GM23338 (cell line): ENCODE measurements at regions not wholly inside any gene's neighbourhood (a gene's known extent, or its start where the extent isn't known, plus 50 kb on each side); places are given as distances from the start of the nearest gene placed in this dataset.

ENCODE experiments used
- ATAC-seq: fragments of 200-7000 bp; cut with Tn5 transposase; 3 replicates; pipeline ENCODE4 v1.9.1; 2020
- DNase-seq: peaks from one replicate; pipeline ENCODE4 v3.0.0-alpha.2; 2015; ENCODE audit warnings: low spot score
- H2AFZ ChIP-seq: fragments of 200-600 bp; sonication (generic); 2 replicates; pipeline ENCODE4 v1.8.0; 2016; ENCODE audit warnings: antibody characterized with exemption, mild to moderate bottlenecking, moderate library complexity
- H3F3A ChIP-seq: fragments of 200-600 bp; sonication (generic); replicated peaks from 2 replicates; pipeline ENCODE4 v1.8.0; 2017; ENCODE audit warnings: antibody characterized with exemption, mixed run types, low read depth
- H3K27ac ChIP-seq: fragments of 200-600 bp; sonication (generic); 2 replicates; pipeline ENCODE4 v1.6.1; 2016; ENCODE audit warnings: low read depth
- H3K27me3 ChIP-seq: fragments of 200-600 bp; sonication (generic); 2 replicates; pipeline ENCODE4 v1.8.0; 2016; ENCODE audit warnings: mild to moderate bottlenecking, mixed run types, moderate library complexity; ENCODE audit not compliant: insufficient read depth
- H3K36me3 ChIP-seq: fragments of 200-600 bp; sonication (generic); 2 replicates; pipeline ENCODE4 v1.8.0; 2016; ENCODE audit warnings: mild to moderate bottlenecking; ENCODE audit not compliant: insufficient read depth
- H3K4me1 ChIP-seq: fragments of 200-600 bp; sonication (generic); 2 replicates; pipeline ENCODE4 v1.8.0; 2016; ENCODE audit warnings: mild to moderate bottlenecking, moderate library complexity; ENCODE audit not compliant: insufficient read depth
- H3K4me2 ChIP-seq: fragments of 200-600 bp; sonication (generic); 2 replicates; pipeline ENCODE4 v1.7.1; 2017; ENCODE audit warnings: mixed run types
- H3K4me3 ChIP-seq: fragments of 200-600 bp; sonication (generic); 2 replicates; pipeline ENCODE4 v1.6.1; 2016; ENCODE audit warnings: mixed run types
- H3K79me2 ChIP-seq: fragments of 200-600 bp; sonication (generic); replicated peaks from 2 replicates; pipeline ENCODE4 v1.8.0; 2017; ENCODE audit warnings: mild to moderate bottlenecking; ENCODE audit not compliant: insufficient read depth
- H3K9me2 ChIP-seq: fragments of 200-600 bp; sonication (generic); 2 replicates; pipeline ENCODE4 v1.8.0; 2017; ENCODE audit not compliant: insufficient read depth
- H4K20me1 ChIP-seq: fragments of 200-600 bp; sonication (generic); replicated peaks from 2 replicates; pipeline ENCODE4 v1.8.0; 2017; ENCODE audit warnings: mild to moderate bottlenecking; ENCODE audit not compliant: insufficient read depth
- H3K27ac Mint-ChIP-seq: 2 replicates; pipeline ENCODE4 v1.8.0; 2020; ENCODE audit warnings: inconsistent platforms, mild to moderate bottlenecking, moderate library complexity, mixed read lengths
- H3K27me3 Mint-ChIP-seq: 3 replicates; pipeline ENCODE4 v1.8.0; 2022; ENCODE audit warnings: low read depth, mild to moderate bottlenecking, moderate library complexity, mixed read lengths, inconsistent platforms; ENCODE audit not compliant: insufficient read depth, poor library complexity
- H3K36me3 Mint-ChIP-seq: 3 replicates; pipeline ENCODE4 v1.8.0; 2021; ENCODE audit warnings: low read depth, mild to moderate bottlenecking, inconsistent platforms, moderate library complexity, mixed read lengths
- H3K4me1 Mint-ChIP-seq: 3 replicates; pipeline ENCODE4 v1.8.0; 2020; ENCODE audit warnings: mild to moderate bottlenecking, inconsistent platforms, mixed read lengths
- H3K4me3 Mint-ChIP-seq: 3 replicates; pipeline ENCODE4 v1.8.0; 2021; ENCODE audit warnings: moderate library complexity, mild to moderate bottlenecking, inconsistent platforms, mixed read lengths
- H3K9me3 Mint-ChIP-seq: 3 replicates; pipeline ENCODE4 v1.8.0; 2020; ENCODE audit warnings: moderate library complexity, mild to moderate bottlenecking, inconsistent platforms, mixed read lengths
- CREB1 ChIP-seq: fragments of 250-450 bp; sonication (Bioruptor Pico); IDR thresholded peaks from 2 replicates; pipeline ENCODE4 v1.5.0; 2020; ENCODE audit warnings: low read depth, mild to moderate bottlenecking, moderate library complexity
- CTCF ChIP-seq, 2 experiments: fragments of 200-600 bp in 1 of 2; sonication (generic) in 1 of 2; conservative IDR thresholded peaks; 2 replicates each; pipeline versions ENCODE4 v1.5.1 to v1.6.1; 2016 to 2017; ENCODE audit warnings: antibody characterized with exemption in 2 of 2, low read depth in 2 of 2, mild to moderate bottlenecking in 2 of 2, moderate library complexity in 1 of 2
- EZH2 ChIP-seq: fragments of 200-600 bp; sonication (generic); IDR thresholded peaks from one replicate; pipeline ENCODE4 v1.8.0; 2017; ENCODE audit warnings: antibody characterized with exemption, mild to moderate bottlenecking, low read depth; ENCODE audit not compliant: unreplicated experiment
- EZH2phosphoT487 ChIP-seq: fragments of 200-600 bp; sonication (generic); IDR thresholded peaks from one replicate; pipeline ENCODE4 v1.8.1; 2018; ENCODE audit warnings: antibody characterized with exemption; ENCODE audit not compliant: unreplicated experiment
- JUNB ChIP-seq: IDR thresholded peaks from one replicate; pipeline ENCODE4 v1.6.1; 2016; ENCODE audit warnings: antibody characterized with exemption; ENCODE audit not compliant: unreplicated experiment
- NANOG ChIP-seq: IDR thresholded peaks from 2 replicates; pipeline ENCODE4 v1.6.1; 2016; ENCODE audit warnings: antibody characterized with exemption, borderline replicate concordance
- POLR2AphosphoS5 ChIP-seq: IDR thresholded peaks from 2 replicates; pipeline ENCODE4 v1.6.1; 2016; ENCODE audit warnings: antibody characterized with exemption, low read depth
- STAT1 ChIP-seq: IDR thresholded peaks from one replicate; pipeline ENCODE4 v1.6.1; 2016; ENCODE audit warnings: antibody characterized with exemption; ENCODE audit not compliant: unreplicated experiment
- ZNF331 ChIP-seq: fragments of 250-450 bp; sonication (Bioruptor Pico); IDR thresholded peaks from 2 replicates; pipeline ENCODE4 v1.5.0; 2020; ENCODE audit warnings: low read depth, mild to moderate bottlenecking, moderate library complexity
- TF ChIP-seq, protein P1 (sequence below): IDR thresholded peaks from 2 replicates; pipeline ENCODE4 v1.6.1; 2016; ENCODE audit warnings: antibody characterized with exemption
- TF ChIP-seq, protein P2 (sequence below): fragments of 250-450 bp; sonication (Bioruptor Pico); IDR thresholded peaks from 2 replicates; pipeline ENCODE4 v1.5.0; 2020; ENCODE audit warnings: mild to moderate bottlenecking, moderate library complexity
- TF ChIP-seq, protein P3 (sequence below): IDR thresholded peaks from one replicate; pipeline ENCODE4 v1.6.1; 2018; ENCODE audit warnings: antibody characterized with exemption; ENCODE audit not compliant: unreplicated experiment

DNA sequence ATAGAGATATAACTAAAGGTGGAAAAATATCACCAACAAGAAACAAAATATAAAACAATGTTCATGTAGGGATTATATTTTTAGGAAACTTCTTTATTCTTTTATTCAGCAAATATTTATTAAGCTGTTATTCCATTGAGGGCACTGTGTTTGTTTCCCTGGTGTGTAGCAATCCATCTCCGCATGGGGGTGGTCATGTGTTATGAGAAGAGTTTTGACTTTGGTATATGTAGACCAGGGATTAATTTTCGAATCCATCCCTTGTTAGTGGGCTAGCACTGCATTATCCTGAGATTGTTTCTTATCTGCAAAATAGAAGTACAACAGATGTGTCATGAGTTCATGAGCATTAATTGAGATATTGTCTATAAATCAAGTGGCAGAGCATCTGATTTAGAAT, 190.2 kb upstream of the LRRC7 start:
- TF ChIP-seq, protein P1, sequence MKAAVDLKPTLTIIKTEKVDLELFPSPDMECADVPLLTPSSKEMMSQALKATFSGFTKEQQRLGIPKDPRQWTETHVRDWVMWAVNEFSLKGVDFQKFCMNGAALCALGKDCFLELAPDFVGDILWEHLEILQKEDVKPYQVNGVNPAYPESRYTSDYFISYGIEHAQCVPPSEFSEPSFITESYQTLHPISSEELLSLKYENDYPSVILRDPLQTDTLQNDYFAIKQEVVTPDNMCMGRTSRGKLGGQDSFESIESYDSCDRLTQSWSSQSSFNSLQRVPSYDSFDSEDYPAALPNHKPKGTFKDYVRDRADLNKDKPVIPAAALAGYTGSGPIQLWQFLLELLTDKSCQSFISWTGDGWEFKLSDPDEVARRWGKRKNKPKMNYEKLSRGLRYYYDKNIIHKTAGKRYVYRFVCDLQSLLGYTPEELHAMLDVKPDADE = no peak
- no peak for TF ChIP-seq ZNF331
- TF ChIP-seq, protein P2, sequence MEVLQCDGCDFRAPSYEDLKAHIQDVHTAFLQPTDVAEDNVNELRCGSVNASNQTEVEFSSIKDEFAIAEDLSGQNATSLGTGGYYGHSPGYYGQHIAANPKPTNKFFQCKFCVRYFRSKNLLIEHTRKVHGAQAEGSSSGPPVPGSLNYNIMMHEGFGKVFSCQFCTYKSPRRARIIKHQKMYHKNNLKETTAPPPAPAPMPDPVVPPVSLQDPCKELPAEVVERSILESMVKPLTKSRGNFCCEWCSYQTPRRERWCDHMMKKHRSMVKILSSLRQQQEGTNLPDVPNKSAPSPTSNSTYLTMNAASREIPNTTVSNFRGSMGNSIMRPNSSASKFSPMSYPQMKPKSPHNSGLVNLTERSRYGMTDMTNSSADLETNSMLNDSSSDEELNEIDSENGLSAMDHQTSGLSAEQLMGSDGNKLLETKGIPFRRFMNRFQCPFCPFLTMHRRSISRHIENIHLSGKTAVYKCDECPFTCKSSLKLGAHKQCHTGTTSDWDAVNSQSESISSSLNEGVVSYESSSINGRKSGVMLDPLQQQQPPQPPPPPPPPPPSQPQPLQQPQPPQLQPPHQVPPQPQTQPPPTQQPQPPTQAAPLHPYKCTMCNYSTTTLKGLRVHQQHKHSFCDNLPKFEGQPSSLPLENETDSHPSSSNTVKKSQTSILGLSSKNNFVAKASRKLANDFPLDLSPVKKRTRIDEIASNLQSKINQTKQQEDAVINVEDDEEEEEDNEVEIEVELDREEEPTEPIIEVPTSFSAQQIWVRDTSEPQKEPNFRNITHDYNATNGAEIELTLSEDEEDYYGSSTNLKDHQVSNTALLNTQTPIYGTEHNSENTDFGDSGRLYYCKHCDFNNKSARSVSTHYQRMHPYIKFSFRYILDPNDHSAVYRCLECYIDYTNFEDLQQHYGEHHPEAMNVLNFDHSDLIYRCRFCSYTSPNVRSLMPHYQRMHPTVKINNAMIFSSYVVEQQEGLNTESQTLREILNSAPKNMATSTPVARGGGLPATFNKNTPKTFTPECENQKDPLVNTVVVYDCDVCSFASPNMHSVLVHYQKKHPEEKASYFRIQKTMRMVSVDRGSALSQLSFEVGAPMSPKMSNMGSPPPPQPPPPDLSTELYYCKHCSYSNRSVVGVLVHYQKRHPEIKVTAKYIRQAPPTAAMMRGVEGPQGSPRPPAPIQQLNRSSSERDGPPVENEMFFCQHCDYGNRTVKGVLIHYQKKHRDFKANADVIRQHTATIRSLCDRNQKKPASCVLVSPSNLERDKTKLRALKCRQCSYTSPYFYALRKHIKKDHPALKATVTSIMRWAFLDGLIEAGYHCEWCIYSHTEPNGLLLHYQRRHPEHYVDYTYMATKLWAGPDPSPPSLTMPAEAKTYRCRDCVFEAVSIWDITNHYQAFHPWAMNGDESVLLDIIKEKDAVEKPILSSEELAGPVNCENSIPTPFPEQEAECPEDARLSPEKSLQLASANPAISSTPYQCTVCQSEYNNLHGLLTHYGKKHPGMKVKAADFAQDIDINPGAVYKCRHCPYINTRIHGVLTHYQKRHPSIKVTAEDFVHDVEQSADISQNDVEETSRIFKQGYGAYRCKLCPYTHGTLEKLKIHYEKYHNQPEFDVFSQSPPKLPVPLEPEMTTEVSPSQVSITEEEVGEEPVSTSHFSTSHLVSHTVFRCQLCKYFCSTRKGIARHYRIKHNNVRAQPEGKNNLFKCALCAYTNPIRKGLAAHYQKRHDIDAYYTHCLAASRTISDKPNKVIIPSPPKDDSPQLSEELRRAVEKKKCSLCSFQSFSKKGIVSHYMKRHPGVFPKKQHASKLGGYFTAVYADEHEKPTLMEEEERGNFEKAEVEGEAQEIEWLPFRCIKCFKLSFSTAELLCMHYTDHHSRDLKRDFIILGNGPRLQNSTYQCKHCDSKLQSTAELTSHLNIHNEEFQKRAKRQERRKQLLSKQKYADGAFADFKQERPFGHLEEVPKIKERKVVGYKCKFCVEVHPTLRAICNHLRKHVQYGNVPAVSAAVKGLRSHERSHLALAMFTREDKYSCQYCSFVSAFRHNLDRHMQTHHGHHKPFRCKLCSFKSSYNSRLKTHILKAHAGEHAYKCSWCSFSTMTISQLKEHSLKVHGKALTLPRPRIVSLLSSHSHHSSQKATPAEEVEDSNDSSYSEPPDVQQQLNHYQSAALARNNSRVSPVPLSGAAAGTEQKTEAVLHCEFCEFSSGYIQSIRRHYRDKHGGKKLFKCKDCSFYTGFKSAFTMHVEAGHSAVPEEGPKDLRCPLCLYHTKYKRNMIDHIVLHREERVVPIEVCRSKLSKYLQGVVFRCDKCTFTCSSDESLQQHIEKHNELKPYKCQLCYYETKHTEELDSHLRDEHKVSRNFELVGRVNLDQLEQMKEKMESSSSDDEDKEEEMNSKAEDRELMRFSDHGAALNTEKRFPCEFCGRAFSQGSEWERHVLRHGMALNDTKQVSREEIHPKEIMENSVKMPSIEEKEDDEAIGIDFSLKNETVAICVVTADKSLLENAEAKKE (CRISPR knock-in tag) = no peak
- TF ChIP-seq POLR2AphosphoS5 = no peak
- no peak for TF ChIP-seq EZH2phosphoT487
- no peak for TF ChIP-seq STAT1
- TF ChIP-seq, protein P3, sequence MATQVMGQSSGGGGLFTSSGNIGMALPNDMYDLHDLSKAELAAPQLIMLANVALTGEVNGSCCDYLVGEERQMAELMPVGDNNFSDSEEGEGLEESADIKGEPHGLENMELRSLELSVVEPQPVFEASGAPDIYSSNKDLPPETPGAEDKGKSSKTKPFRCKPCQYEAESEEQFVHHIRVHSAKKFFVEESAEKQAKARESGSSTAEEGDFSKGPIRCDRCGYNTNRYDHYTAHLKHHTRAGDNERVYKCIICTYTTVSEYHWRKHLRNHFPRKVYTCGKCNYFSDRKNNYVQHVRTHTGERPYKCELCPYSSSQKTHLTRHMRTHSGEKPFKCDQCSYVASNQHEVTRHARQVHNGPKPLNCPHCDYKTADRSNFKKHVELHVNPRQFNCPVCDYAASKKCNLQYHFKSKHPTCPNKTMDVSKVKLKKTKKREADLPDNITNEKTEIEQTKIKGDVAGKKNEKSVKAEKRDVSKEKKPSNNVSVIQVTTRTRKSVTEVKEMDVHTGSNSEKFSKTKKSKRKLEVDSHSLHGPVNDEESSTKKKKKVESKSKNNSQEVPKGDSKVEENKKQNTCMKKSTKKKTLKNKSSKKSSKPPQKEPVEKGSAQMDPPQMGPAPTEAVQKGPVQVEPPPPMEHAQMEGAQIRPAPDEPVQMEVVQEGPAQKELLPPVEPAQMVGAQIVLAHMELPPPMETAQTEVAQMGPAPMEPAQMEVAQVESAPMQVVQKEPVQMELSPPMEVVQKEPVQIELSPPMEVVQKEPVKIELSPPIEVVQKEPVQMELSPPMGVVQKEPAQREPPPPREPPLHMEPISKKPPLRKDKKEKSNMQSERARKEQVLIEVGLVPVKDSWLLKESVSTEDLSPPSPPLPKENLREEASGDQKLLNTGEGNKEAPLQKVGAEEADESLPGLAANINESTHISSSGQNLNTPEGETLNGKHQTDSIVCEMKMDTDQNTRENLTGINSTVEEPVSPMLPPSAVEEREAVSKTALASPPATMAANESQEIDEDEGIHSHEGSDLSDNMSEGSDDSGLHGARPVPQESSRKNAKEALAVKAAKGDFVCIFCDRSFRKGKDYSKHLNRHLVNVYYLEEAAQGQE = no peak
- no peak for TF ChIP-seq CTCF (conservative IDR thresholded peaks at IDR 0.05; ENCODE audit: low read depth in 2 of 2)
- TF ChIP-seq EZH2 = no peak
- no peak for TF ChIP-seq CREB1 (CRISPR knock-in tag)
- TF ChIP-seq JUNB = no peak
- no peak for TF ChIP-seq NANOG
- H3K27ac ChIP-seq = no peak overlapping the region
- no peaks in the 10 kb centered on the region for H3K27me3 ChIP-seq
- H3K4me2 ChIP-seq = no peak overlapping the region
- H3K27me3 Mint-ChIP-seq = no peaks in the 10 kb centered on the region
- H3K79me2 ChIP-seq = no peaks in the 10 kb centered on the region
- H3K9me2 ChIP-seq = no peaks in the 10 kb centered on the region
- H3F3A ChIP-seq = no peaks in the 10 kb centered on the region
- H4K20me1 ChIP-seq = no peaks in the 10 kb centered on the region
- no peak for DNase-seq
- no peak overlapping the region for H2AFZ ChIP-seq
- no peak for ATAC-seq
- H3K27ac Mint-ChIP-seq = no peak overlapping the region
- no peak overlapping the region for H3K4me3 Mint-ChIP-seq
- no peaks in the 10 kb centered on the region for H3K4me1 Mint-ChIP-seq
- H3K36me3 ChIP-seq = no peaks in the 10 kb centered on the region
- peaks cover 3% of the 10 kb centered on the region; the same call in 2 of the 3 replicates for H3K9me3 Mint-ChIP-seq
- no peaks in the 10 kb centered on the region for H3K36me3 Mint-ChIP-seq
- H3K4me3 ChIP-seq = no peak overlapping the region
- H3K4me1 ChIP-seq = no peaks in the 10 kb centered on the region
